PC-3 (cell line): ENCODE measurements at regions not wholly inside any gene's neighbourhood (a gene's known extent, or its start where the extent isn't known, plus 50 kb on each side); places are given as distances from the start of the nearest gene placed in this dataset.

Source experiments
- EZH2 ChIP-seq: fragments of 300-600 bp; sonication (generic); IDR thresholded peaks from one replicate; pipeline ENCODE4 v1.6.1; 2017; ENCODE audit warnings: antibody characterized with exemption, mild to moderate bottlenecking, low read length; ENCODE audit not compliant: unreplicated experiment
- EZH2phosphoT487 ChIP-seq: fragments of 300-600 bp; sonication (generic); IDR thresholded peaks from 2 replicates; pipeline ENCODE4 v1.6.1; 2018; ENCODE audit warnings: mild to moderate bottlenecking, antibody characterized with exemption, low read length, borderline replicate concordance
- TF ChIP-seq, protein P1 (sequence below): fragments of 300-600 bp; sonication (generic); conservative IDR thresholded peaks from 2 replicates; pipeline ENCODE4 v1.5.1; 2017; ENCODE audit warnings: antibody characterized with exemption, low read depth, mild to moderate bottlenecking, low read length

DNA sequence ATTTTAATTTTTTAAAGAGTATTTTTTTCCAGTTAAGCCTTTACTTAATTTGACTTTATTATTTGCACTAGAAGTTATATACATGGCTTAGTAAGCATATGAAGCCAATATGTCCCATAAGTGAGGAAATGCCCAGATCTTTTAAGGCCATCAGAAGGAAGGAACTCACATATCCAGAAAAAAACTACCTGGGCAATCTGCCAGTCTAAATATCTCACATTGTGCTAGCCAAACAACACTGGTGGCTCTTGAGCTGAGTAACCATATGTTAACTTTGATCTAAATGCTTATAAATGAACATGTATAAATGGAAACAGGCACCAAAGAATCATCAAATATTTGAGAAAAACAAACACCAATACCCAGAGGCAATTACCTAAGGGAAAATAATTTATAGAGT is 138.6 kb upstream of the APOOL start:
- TF ChIP-seq, protein P1, sequence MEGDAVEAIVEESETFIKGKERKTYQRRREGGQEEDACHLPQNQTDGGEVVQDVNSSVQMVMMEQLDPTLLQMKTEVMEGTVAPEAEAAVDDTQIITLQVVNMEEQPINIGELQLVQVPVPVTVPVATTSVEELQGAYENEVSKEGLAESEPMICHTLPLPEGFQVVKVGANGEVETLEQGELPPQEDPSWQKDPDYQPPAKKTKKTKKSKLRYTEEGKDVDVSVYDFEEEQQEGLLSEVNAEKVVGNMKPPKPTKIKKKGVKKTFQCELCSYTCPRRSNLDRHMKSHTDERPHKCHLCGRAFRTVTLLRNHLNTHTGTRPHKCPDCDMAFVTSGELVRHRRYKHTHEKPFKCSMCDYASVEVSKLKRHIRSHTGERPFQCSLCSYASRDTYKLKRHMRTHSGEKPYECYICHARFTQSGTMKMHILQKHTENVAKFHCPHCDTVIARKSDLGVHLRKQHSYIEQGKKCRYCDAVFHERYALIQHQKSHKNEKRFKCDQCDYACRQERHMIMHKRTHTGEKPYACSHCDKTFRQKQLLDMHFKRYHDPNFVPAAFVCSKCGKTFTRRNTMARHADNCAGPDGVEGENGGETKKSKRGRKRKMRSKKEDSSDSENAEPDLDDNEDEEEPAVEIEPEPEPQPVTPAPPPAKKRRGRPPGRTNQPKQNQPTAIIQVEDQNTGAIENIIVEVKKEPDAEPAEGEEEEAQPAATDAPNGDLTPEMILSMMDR, result no peak
- TF ChIP-seq EZH2 (no peak), EZH2phosphoT487 (no peak)
